ENCODE measurements at regions not wholly inside any gene's neighbourhood (a gene's known extent, or its start where the extent isn't known, plus 50 kb on each side); places are given as distances from the start of the nearest gene placed in this dataset.

GRCh38 chr4:36870121-36870520 is 374.4 kb upstream of the NWD2 start:
- TF ChIP-seq CTCF (IDR thresholded peaks at IDR 0.05): no peak
- no peak for TF ChIP-seq POLR2A (IDR thresholded peaks at IDR 0.05)
